CD4-positive, alpha-beta memory T cell (primary cell): ENCODE measurements at regions not wholly inside any gene's neighbourhood (a gene's known extent, or its start where the extent isn't known, plus 50 kb on each side); places are given as distances from the start of the nearest gene placed in this dataset.
"Not testable (repeated sequence)": the region's sequence is repeated elsewhere in the genome, so short reads cannot be mapped to it uniquely, and the experiment has no call there.

ENCODE experiments used
- CTCF ChIA-PET: fragments of 350-600 bp; sonication (Branson Sonifier 250); formaldehyde crosslinking; loops from one replicate; lab custom pipeline; 2021; ENCODE audit warnings: inconsistent platforms; ENCODE audit not compliant: partially characterized antibody; lab: Charles Lee
- POLR2A ChIA-PET: fragments of 350-600 bp; sonication (Branson Sonifier 250); formaldehyde crosslinking; loops from one replicate; lab custom pipeline; 2021; ENCODE audit not compliant: partially characterized antibody; lab: Charles Lee
- DNase-seq, 5 donors: peaks; one replicate each; pipeline versions ENCODE4 v3.0.0 to v3.0.0-alpha.2; 2020 to 2022; ENCODE audit warnings: mixed read lengths in 1 of 5
- H3K27ac ChIP-seq: one replicate; pipeline ENCODE4 v1.7.0; 2013; ENCODE audit warnings: low read depth, low read length
- H3K27me3 ChIP-seq: 2 replicates; pipeline ENCODE4 v1.7.0; 2013; ENCODE audit warnings: mild to moderate bottlenecking, low read length, moderate library complexity; ENCODE audit not compliant: insufficient read depth
- H3K36me3 ChIP-seq: 2 replicates; pipeline ENCODE4 v1.7.0; 2013; ENCODE audit warnings: mild to moderate bottlenecking, low read length, moderate library complexity; ENCODE audit not compliant: insufficient read depth
- H3K4me1 ChIP-seq: 2 replicates; pipeline ENCODE4 v1.7.0; 2013; ENCODE audit warnings: mild to moderate bottlenecking, low read length, moderate library complexity; ENCODE audit not compliant: insufficient read depth
- H3K4me3 ChIP-seq, 2 donors: one replicate each; pipeline ENCODE4 v1.7.0; 2013; ENCODE audit warnings: low read length in 2 of 2, mild to moderate bottlenecking in 1 of 2
- H3K9me3 ChIP-seq, 2 donors: one replicate each; pipeline ENCODE4 v1.7.0; 2013; ENCODE audit warnings: low read length in 2 of 2, control low read depth in 1 of 2; ENCODE audit not compliant: control insufficient read depth in 1 of 2
- H3K27ac Mint-ChIP-seq, 7 donors: one replicate each; pipeline ENCODE4 v1.8.0; 2020 to 2021; ENCODE audit warnings: mixed read lengths in 7 of 7, mild to moderate bottlenecking in 6 of 7, inconsistent platforms in 3 of 7, moderate library complexity in 3 of 7
- H3K27me3 Mint-ChIP-seq, 2 donors: one replicate each; pipeline ENCODE4 v1.8.0; 2020 to 2021; ENCODE audit warnings: mixed read lengths in 2 of 2
- H3K36me3 Mint-ChIP-seq, 2 donors: one replicate each; pipeline ENCODE4 v1.8.0; 2020 to 2021; ENCODE audit warnings: mixed read lengths in 2 of 2, inconsistent platforms in 1 of 2, mild to moderate bottlenecking in 1 of 2
- H3K4me1 Mint-ChIP-seq, 4 donors: one replicate each; pipeline ENCODE4 v1.8.0; 2020 to 2021; ENCODE audit warnings: mixed read lengths in 4 of 4, mild to moderate bottlenecking in 1 of 4
- H3K4me3 Mint-ChIP-seq, 8 donors: one replicate each; pipeline ENCODE4 v1.8.0; 2020 to 2021; ENCODE audit warnings: mixed read lengths in 8 of 8, mild to moderate bottlenecking in 7 of 8, moderate library complexity in 6 of 8, inconsistent platforms in 3 of 8
- H3K9me3 Mint-ChIP-seq, 8 donors: one replicate each; pipeline ENCODE4 v1.8.0; 2020 to 2021; ENCODE audit warnings: mixed read lengths in 8 of 8, mild to moderate bottlenecking in 5 of 8, inconsistent platforms in 3 of 8, moderate library complexity in 1 of 8
- intact Hi-C: fragments of 100-400 bp; cut with micrococcal nuclease; formaldehyde crosslinking; loops from one replicate; pipeline ENCODE4 v1.15.1; 2023

DNA sequence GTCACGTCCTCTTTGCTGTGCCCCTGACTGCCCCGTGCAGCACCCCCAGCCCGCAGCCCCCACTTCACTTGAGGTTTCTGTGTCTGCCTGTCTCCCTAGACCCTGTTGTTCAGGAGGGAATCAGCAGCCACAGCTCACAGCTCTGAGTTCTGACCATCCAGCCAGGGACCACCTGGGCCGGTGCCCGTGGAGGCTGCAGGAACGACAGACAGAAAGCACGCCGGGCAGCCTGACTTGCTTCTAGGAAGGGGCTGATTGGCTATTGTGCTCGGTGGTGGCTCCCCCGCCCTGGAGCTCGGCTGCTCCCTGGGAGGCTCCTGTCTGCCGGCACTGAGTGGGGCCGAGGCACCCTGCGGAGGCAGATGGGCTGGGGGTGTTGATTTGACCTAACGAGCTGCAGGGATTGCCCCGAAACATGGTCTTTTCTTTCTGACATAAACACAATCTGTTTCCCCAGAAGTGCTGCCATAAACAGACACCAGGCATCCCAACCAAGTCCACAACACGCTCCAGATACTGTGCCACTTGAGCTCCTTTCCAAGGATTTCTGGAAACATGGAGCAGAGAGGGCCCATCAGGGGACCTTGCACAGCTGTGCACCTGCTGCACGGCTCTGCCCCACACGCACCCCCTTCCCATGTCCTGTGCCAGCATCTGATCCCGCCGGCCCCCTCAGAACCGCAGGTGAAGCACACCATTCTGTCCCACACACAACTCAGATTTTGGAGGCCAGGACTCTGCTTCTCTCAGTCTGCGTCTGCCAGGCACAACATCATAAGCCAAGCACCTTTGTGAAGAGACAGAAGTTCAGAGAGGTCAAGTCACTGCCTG lies 855.9 kb downstream of the TBC1D22A start:
- Mint-ChIP-seq H3K4me1 (no peaks in the 10 kb centered on the region), H3K27ac (no peak overlapping the region), H3K4me3 (no peak overlapping the region), H3K9me3 (peaks cover 0 to 5% (median 0%) of the 10 kb centered on the region in 8 donors), H3K27me3 (peaks cover 2 to 3% of the 10 kb centered on the region in 2 donors), H3K36me3 (no peaks in the 10 kb centered on the region)
- no peak for DNase-seq
- intact Hi-C loops = no loop called here
- no peaks in the 10 kb centered on the region for H3K36me3 ChIP-seq
- no peaks in the 10 kb centered on the region for H3K27me3 ChIP-seq
- H3K4me1 ChIP-seq = no peaks in the 10 kb centered on the region
- no peak overlapping the region for H3K27ac ChIP-seq
- ChIA-PET CTCF (no interaction called here), POLR2A (no interaction called here)
- H3K9me3 ChIP-seq = no peaks in the 10 kb centered on the region
- H3K4me3 ChIP-seq = no peak overlapping the region

GRCh38 chr22:47617186-47617585 lies 854.7 kb downstream of the TBC1D22A start:
- ChIA-PET POLR2A (no interaction called here), CTCF (no interaction called here)
- Histone ChIP-seq H3K27ac (no peak overlapping the region), H3K9me3 (no peaks in the 10 kb centered on the region), H3K36me3 (no peaks in the 10 kb centered on the region), H3K4me3 (no peak overlapping the region), H3K4me1 (no peaks in the 10 kb centered on the region), H3K27me3 (no peaks in the 10 kb centered on the region)
- Mint-ChIP-seq H3K4me3 (no peak overlapping the region), H3K4me1 (no peaks in the 10 kb centered on the region), H3K27ac (no peak overlapping the region), H3K27me3 (peaks cover 0 to 3% of the 10 kb centered on the region in 2 donors), H3K36me3 (no peaks in the 10 kb centered on the region), H3K9me3 (peaks cover 0 to 2% (median 0%) of the 10 kb centered on the region in 8 donors)
- DNase-seq = no peak
- intact Hi-C loops = no loop called here

GRCh38 chr22:47616396-47617020 lies 854.1 kb downstream of the TBC1D22A start:
- Histone ChIP-seq H3K36me3 (no peaks in the 10 kb centered on the region), H3K4me3 (no peak overlapping the region), H3K27ac (no peak overlapping the region), H3K4me1 (no peaks in the 10 kb centered on the region), H3K27me3 (no peaks in the 10 kb centered on the region), H3K9me3 (no peaks in the 10 kb centered on the region)
- Mint-ChIP-seq H3K4me3 (no peak overlapping the region), H3K4me1 (no peaks in the 10 kb centered on the region), H3K27ac (no peak overlapping the region), H3K9me3 (peaks cover 0 to 2% (median 0%) of the 10 kb centered on the region in 8 donors), H3K27me3 (peaks cover 0 to 2% of the 10 kb centered on the region in 2 donors), H3K36me3 (no peaks in the 10 kb centered on the region)
- CTCF ChIA-PET = no interaction called here
- intact Hi-C loops = no loop called here
- POLR2A ChIA-PET = no interaction called here
- no peak for DNase-seq

DNA sequence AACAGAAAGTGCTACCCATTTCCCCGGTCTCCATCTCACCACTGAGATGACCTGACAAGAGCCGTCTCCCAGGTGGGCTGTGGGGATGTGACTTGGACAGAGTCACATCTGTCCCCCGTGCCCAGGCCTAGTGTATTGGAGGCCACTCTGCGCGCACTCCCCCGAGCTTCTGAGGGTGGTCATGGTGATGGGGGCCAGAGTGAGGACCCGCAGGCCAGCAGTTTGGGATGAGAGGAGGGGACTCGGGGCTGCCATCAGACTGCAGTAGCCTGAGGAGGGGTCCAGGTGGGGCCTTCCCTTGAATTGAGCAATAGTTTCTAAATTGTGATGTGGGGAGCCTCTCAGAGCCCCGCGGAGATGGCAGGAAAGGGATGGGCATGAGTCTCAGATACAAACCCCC lies 852.6 kb downstream of the TBC1D22A start:
- Mint-ChIP-seq H3K4me3 (no peak overlapping the region), H3K4me1 (no peaks in the 10 kb centered on the region), H3K36me3 (no peaks in the 10 kb centered on the region), H3K9me3 (peaks cover 0 to 2% (median 0%) of the 10 kb centered on the region in 8 donors), H3K27me3 (no peaks in the 10 kb centered on the region), H3K27ac (no peak overlapping the region)
- no peak overlapping the region for H3K27ac ChIP-seq
- intact Hi-C loops = no loop called here
- H3K27me3 ChIP-seq = no peaks in the 10 kb centered on the region
- ChIA-PET POLR2A (no interaction called here), CTCF (no interaction called here)
- no peaks in the 10 kb centered on the region for H3K4me1 ChIP-seq
- no peaks in the 10 kb centered on the region for H3K36me3 ChIP-seq
- H3K4me3 ChIP-seq = no peak overlapping the region
- no peak for DNase-seq
- H3K9me3 ChIP-seq = no peaks in the 10 kb centered on the region

GRCh38 chr22:47613606-47614350 lies 851.3 kb downstream of the TBC1D22A start:
- H3K4me3 ChIP-seq = no peak overlapping the region
- no peaks in the 10 kb centered on the region for H3K4me1 ChIP-seq
- no peak overlapping the region for H3K27ac Mint-ChIP-seq
- no peak overlapping the region for H3K27ac ChIP-seq
- ChIA-PET CTCF (no interaction called here), POLR2A (no interaction called here)
- no peaks in the 10 kb centered on the region for H3K9me3 ChIP-seq
- H3K4me1 Mint-ChIP-seq = no peaks in the 10 kb centered on the region
- H3K9me3 Mint-ChIP-seq = peaks cover 0 to 6% (median under 1%) of the 10 kb centered on the region in 8 donors
- no peaks in the 10 kb centered on the region for H3K27me3 ChIP-seq
- DNase-seq = no peak
- no peaks in the 10 kb centered on the region for H3K36me3 ChIP-seq
- no peaks in the 10 kb centered on the region for H3K36me3 Mint-ChIP-seq
- no peak overlapping the region for H3K4me3 Mint-ChIP-seq
- intact Hi-C loops = no loop called here
- peaks cover 0 to 2% of the 10 kb centered on the region in 2 donors for H3K27me3 Mint-ChIP-seq

GRCh38 chr22:47613181-47613580 lies 850.7 kb downstream of the TBC1D22A start:
- H3K9me3 ChIP-seq, H3K36me3 ChIP-seq, H3K9me3 Mint-ChIP-seq, H3K4me1 Mint-ChIP-seq, H3K27me3 ChIP-seq, H3K27ac Mint-ChIP-seq, H3K27ac ChIP-seq, H3K36me3 Mint-ChIP-seq, H3K4me1 ChIP-seq, H3K4me3 Mint-ChIP-seq, H3K4me3 ChIP-seq, DNase-seq, intact Hi-C loops, H3K27me3 Mint-ChIP-seq, CTCF ChIA-PET, POLR2A ChIA-PET: not testable (repeated sequence)

GRCh38 chr22:47612311-47612910 lies 850.0 kb downstream of the TBC1D22A start:
- Histone ChIP-seq H3K27me3 (no peaks in the 10 kb centered on the region), H3K9me3 (no peaks in the 10 kb centered on the region), H3K27ac (no peak overlapping the region), H3K4me1 (no peaks in the 10 kb centered on the region), H3K36me3 (no peaks in the 10 kb centered on the region), H3K4me3 (no peak overlapping the region)
- DNase-seq = no peak
- intact Hi-C loops = no loop called here
- H3K4me1 Mint-ChIP-seq = no peaks in the 10 kb centered on the region
- H3K9me3 Mint-ChIP-seq = peaks cover 0 to 4% (median under 1%) of the 10 kb centered on the region in 8 donors
- no peak overlapping the region for H3K27ac Mint-ChIP-seq
- no peak overlapping the region for H3K4me3 Mint-ChIP-seq
- ChIA-PET POLR2A (no interaction called here), CTCF (no interaction called here)
- peaks cover 0 to 2% of the 10 kb centered on the region in 2 donors for H3K27me3 Mint-ChIP-seq
- no peaks in the 10 kb centered on the region for H3K36me3 Mint-ChIP-seq
